ENCODE measurements at regions not wholly inside any gene's neighbourhood (a gene's known extent, or its start where the extent isn't known, plus 50 kb on each side); places are given as distances from the start of the nearest gene placed in this dataset.

- no peak for TF ChIP-seq POLR2A (IDR thresholded peaks at IDR 0.05)
- TF ChIP-seq, protein P1, sequence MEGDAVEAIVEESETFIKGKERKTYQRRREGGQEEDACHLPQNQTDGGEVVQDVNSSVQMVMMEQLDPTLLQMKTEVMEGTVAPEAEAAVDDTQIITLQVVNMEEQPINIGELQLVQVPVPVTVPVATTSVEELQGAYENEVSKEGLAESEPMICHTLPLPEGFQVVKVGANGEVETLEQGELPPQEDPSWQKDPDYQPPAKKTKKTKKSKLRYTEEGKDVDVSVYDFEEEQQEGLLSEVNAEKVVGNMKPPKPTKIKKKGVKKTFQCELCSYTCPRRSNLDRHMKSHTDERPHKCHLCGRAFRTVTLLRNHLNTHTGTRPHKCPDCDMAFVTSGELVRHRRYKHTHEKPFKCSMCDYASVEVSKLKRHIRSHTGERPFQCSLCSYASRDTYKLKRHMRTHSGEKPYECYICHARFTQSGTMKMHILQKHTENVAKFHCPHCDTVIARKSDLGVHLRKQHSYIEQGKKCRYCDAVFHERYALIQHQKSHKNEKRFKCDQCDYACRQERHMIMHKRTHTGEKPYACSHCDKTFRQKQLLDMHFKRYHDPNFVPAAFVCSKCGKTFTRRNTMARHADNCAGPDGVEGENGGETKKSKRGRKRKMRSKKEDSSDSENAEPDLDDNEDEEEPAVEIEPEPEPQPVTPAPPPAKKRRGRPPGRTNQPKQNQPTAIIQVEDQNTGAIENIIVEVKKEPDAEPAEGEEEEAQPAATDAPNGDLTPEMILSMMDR (IDR thresholded peaks at IDR 0.05) = no peak
Measured at GRCh38 chr1:177872308-177872900, 97.5 kb downstream of the SEC16B start.
